Nephron (organoid): ENCODE measurements at regions not wholly inside any gene's neighbourhood (a gene's known extent, or its start where the extent isn't known, plus 50 kb on each side); places are given as distances from the start of the nearest gene placed in this dataset.

Source experiments
- H3K27ac Mint-ChIP-seq, 3 experiments: 2 replicates each; pipeline ENCODE4 v1.8.0; 2020; ENCODE audit warnings: mixed read lengths in 3 of 3, mild to moderate bottlenecking in 2 of 3, moderate library complexity in 1 of 3
- H3K27me3 Mint-ChIP-seq: 2 replicates; pipeline ENCODE4 v1.8.0; 2021; ENCODE audit warnings: low read depth, mild to moderate bottlenecking, moderate library complexity, mixed read lengths
- H3K36me3 Mint-ChIP-seq: 2 replicates; pipeline ENCODE4 v1.8.0; 2020; ENCODE audit warnings: low read depth, mixed read lengths
- H3K4me1 Mint-ChIP-seq: 2 replicates; pipeline ENCODE4 v1.8.0; 2020; ENCODE audit warnings: mixed read lengths
- H3K4me3 Mint-ChIP-seq, 3 experiments: 2 replicates each; pipeline ENCODE4 v1.8.0; 2020; ENCODE audit warnings: mild to moderate bottlenecking in 3 of 3, mixed read lengths in 3 of 3, moderate library complexity in 2 of 3
- H3K9me3 Mint-ChIP-seq: 2 replicates; pipeline ENCODE4 v1.8.0; 2020; ENCODE audit warnings: mixed read lengths
- TF ChIP-seq, protein P1 (sequence below), 3 experiments: fragments of 200-600 bp; sonication (generic); IDR thresholded peaks; one replicate each; pipeline ENCODE4 v1.5.0; 2021; ENCODE audit warnings: antibody characterized with exemption in 3 of 3; ENCODE audit not compliant: unreplicated experiment in 3 of 3

- no peaks in the 10 kb centered on the region for H3K4me1 Mint-ChIP-seq
- H3K27ac Mint-ChIP-seq, result no peak overlapping the region
- TF ChIP-seq, protein P1, sequence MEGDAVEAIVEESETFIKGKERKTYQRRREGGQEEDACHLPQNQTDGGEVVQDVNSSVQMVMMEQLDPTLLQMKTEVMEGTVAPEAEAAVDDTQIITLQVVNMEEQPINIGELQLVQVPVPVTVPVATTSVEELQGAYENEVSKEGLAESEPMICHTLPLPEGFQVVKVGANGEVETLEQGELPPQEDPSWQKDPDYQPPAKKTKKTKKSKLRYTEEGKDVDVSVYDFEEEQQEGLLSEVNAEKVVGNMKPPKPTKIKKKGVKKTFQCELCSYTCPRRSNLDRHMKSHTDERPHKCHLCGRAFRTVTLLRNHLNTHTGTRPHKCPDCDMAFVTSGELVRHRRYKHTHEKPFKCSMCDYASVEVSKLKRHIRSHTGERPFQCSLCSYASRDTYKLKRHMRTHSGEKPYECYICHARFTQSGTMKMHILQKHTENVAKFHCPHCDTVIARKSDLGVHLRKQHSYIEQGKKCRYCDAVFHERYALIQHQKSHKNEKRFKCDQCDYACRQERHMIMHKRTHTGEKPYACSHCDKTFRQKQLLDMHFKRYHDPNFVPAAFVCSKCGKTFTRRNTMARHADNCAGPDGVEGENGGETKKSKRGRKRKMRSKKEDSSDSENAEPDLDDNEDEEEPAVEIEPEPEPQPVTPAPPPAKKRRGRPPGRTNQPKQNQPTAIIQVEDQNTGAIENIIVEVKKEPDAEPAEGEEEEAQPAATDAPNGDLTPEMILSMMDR (IDR thresholded peaks at IDR 0.05; ENCODE audit: unreplicated experiment in 3 of 3), result no peak
- peaks cover 6% of the 10 kb centered on the region for H3K9me3 Mint-ChIP-seq
- no peaks in the 10 kb centered on the region for H3K27me3 Mint-ChIP-seq
- no peaks in the 10 kb centered on the region for H3K36me3 Mint-ChIP-seq
- H3K4me3 Mint-ChIP-seq, result no peak overlapping the region
Observed at GRCh38 chr4:176595257-176595656, 197.5 kb downstream of the VEGFC start.

- Mint-ChIP-seq H3K36me3 (no peaks in the 10 kb centered on the region), H3K27me3 (no peaks in the 10 kb centered on the region), H3K27ac (no peak overlapping the region), H3K4me3 (no peak overlapping the region), H3K4me1 (no peaks in the 10 kb centered on the region), H3K9me3 (peaks cover 3% of the 10 kb centered on the region)
- TF ChIP-seq, protein P1 (IDR thresholded peaks at IDR 0.05; ENCODE audit: unreplicated experiment in 3 of 3), result no peak
Observed at GRCh38 chr4:176601124-176601523, 191.6 kb downstream of the VEGFC start.

DNA sequence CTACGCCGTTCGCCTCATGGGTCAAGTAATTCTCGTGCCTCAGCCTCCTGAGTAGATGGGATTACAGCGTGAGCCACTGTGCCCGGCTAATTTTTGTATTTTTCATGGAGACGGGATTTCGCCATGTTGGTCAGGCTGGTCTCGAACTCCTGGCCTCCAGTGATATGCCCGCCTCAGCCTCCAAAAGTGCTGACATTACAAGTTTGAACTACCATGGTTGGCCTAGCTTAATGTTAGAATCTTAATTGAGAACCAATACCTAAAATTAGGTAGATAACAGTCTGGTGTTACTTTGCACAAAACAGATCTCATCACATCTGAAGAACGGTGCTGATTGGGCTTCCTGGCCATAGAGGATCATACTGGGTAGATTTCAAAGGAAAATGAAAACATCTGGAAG lies 184.9 kb downstream of the VEGFC start:
- peaks cover 6% of the 10 kb centered on the region for H3K4me1 Mint-ChIP-seq
- no peaks in the 10 kb centered on the region for H3K27me3 Mint-ChIP-seq
- TF ChIP-seq, protein P1 (IDR thresholded peaks at IDR 0.05; ENCODE audit: unreplicated experiment in 3 of 3), result no peak
- H3K36me3 Mint-ChIP-seq, result no peaks in the 10 kb centered on the region
- H3K9me3 Mint-ChIP-seq, result peaks cover 8% of the 10 kb centered on the region
- no peak overlapping the region for H3K4me3 Mint-ChIP-seq
- H3K27ac Mint-ChIP-seq, result no peak overlapping the region

DNA sequence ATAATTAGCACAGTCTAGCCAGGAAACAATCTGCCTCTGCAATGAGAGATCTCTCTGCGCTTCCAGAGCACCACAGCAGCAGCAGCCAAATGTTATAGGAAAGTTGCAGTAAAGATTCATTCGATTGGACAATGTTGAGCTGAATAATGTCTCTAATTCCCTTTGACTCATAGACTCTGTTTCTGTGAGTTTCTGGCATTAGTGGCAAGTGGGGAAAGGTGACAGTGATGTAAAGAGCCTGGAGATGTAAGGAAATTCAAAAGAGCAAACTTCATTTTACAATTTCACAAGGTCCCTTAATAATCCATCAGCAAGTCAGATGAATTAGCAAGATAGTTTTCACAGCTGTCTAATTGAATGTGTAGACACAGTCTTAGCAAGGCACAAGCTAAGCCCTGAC lies 184.4 kb downstream of the VEGFC start:
- Mint-ChIP-seq H3K36me3 (no peaks in the 10 kb centered on the region), H3K27ac (no peak overlapping the region), H3K4me3 (no peak overlapping the region), H3K27me3 (no peaks in the 10 kb centered on the region), H3K9me3 (peaks cover 8% of the 10 kb centered on the region), H3K4me1 (peaks cover 6% of the 10 kb centered on the region)
- TF ChIP-seq, protein P1 (IDR thresholded peaks at IDR 0.05; ENCODE audit: unreplicated experiment in 3 of 3), result no peak

DNA sequence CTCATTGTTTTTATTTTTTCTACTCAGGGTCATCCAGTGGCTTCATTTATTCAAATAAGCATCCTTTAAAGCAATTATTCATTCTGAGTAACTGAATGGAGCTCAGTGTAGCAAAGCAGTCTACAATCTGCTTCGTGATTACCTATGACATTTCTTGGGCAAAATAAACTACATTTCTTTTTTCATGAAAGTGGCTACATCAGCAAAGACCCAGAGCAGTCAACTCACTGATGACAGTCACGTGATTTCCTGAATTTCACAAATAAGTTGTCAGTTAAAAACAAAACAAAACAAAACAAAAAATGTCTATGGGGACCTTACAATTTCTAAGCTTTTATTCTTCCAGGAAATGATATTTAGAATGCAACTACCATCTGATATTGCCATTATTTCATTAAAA lies 182.1 kb downstream of the VEGFC start:
- Mint-ChIP-seq H3K4me3 (no peak overlapping the region), H3K27ac (no peak overlapping the region), H3K9me3 (peaks cover 9% of the 10 kb centered on the region), H3K36me3 (no peaks in the 10 kb centered on the region), H3K27me3 (no peaks in the 10 kb centered on the region), H3K4me1 (peaks cover 6% of the 10 kb centered on the region)
- TF ChIP-seq, protein P1 (IDR thresholded peaks at IDR 0.05; ENCODE audit: unreplicated experiment in 3 of 3), result no peak

DNA sequence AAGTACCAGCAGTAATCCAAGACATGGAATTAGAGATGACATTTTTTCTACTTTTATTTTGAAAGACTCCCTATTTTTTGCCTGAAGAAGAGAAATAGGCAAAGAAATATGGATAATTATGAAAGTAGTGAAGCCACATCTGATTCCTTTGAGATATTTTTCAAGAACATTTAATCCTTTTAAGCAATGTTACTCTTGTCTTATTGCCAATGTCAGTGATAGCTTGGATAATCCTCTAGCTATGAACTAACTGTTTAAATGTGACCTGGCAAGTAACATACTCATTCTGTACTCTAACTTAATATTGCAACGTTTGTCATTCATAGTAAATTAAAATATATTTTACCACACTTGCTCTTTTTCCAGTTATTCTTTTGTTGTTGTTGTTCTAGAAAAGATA lies 181.3 kb downstream of the VEGFC start:
- Mint-ChIP-seq H3K4me3 (no peak overlapping the region), H3K4me1 (peaks cover 6% of the 10 kb centered on the region), H3K27ac (peak overlapping the region in 2 of 3 experiments; percentile 16 to 36), H3K36me3 (no peaks in the 10 kb centered on the region), H3K9me3 (peaks cover 9% of the 10 kb centered on the region), H3K27me3 (no peaks in the 10 kb centered on the region)
- TF ChIP-seq, protein P1 (IDR thresholded peaks at IDR 0.05; ENCODE audit: unreplicated experiment in 3 of 3), result no peak
